ENCODE measurements at regions not wholly inside any gene's neighbourhood (a gene's known extent, or its start where the extent isn't known, plus 50 kb on each side); places are given as distances from the start of the nearest gene placed in this dataset.

GRCh38 chr6:167745670-167746389, 80.9 kb upstream of the AFDN start:
- no peak for TF ChIP-seq CTCF (conservative IDR thresholded peaks at IDR 0.05; ENCODE audit: control insufficient read depth, insufficient read depth, low read depth, low read length)
- no peak for DNase-seq (ENCODE audit: low read depth)
- no peak overlapping the region for H3K4me3 ChIP-seq (ENCODE audit: control insufficient read depth, low read depth, low read length)

- no peak for DNase-seq (ENCODE audit: low read depth)
- no peak for TF ChIP-seq CTCF (conservative IDR thresholded peaks at IDR 0.05; ENCODE audit: control insufficient read depth, insufficient read depth, low read depth, low read length)
- H3K4me3 ChIP-seq (ENCODE audit: control insufficient read depth, low read depth, low read length): no peak overlapping the region
These were observed 80.3 kb upstream of the AFDN start for GRCh38 chr6:167746390-167746907.

- DNase-seq (ENCODE audit: low read depth): no peak
- no peak for TF ChIP-seq CTCF (conservative IDR thresholded peaks at IDR 0.05; ENCODE audit: control insufficient read depth, insufficient read depth, low read depth, low read length)
- H3K4me3 ChIP-seq (ENCODE audit: control insufficient read depth, low read depth, low read length): no peak overlapping the region
These were observed 79.7 kb upstream of the AFDN start for GRCh38 chr6:167746975-167747374.

- TF ChIP-seq CTCF (conservative IDR thresholded peaks at IDR 0.05; ENCODE audit: control insufficient read depth, insufficient read depth, low read depth, low read length): no peak
- H3K4me3 ChIP-seq (ENCODE audit: control insufficient read depth, low read depth, low read length): no peak overlapping the region
These were observed 79.1 kb upstream of the AFDN start for GRCh38 chr6:167747645-167748044.

GRCh38 chr6:167748046-167748445, 78.7 kb upstream of the AFDN start:
- no peak overlapping the region for H3K4me3 ChIP-seq (ENCODE audit: control insufficient read depth, low read depth, low read length)
- no peak for DNase-seq (ENCODE audit: low read depth)
- TF ChIP-seq CTCF (conservative IDR thresholded peaks at IDR 0.05; ENCODE audit: control insufficient read depth, insufficient read depth, low read depth, low read length): no peak

More at GRCh38 chr6:167747645-167748044, 79.1 kb upstream of the AFDN start:
- no peak for DNase-seq (ENCODE audit: low read depth)

GRCh38 chr6:167748458-167749379, 78.0 kb upstream of the AFDN start:
- no peak overlapping the region for H3K4me3 ChIP-seq (ENCODE audit: control insufficient read depth, low read depth, low read length)
- no peak for DNase-seq (ENCODE audit: low read depth)
- TF ChIP-seq CTCF (conservative IDR thresholded peaks at IDR 0.05; ENCODE audit: control insufficient read depth, insufficient read depth, low read depth, low read length): no peak

Measured in fibroblast of mammary gland (primary cell).